GM19351 (cell line): ENCODE measurements at regions not wholly inside any gene's neighbourhood (a gene's known extent, or its start where the extent isn't known, plus 50 kb on each side); places are given as distances from the start of the nearest gene placed in this dataset.

Experiments
- ATAC-seq: cut with Tn5 transposase; IDR thresholded peaks from one replicate; pipeline ENCODE4 v1.9.1; 2021; ENCODE audit warnings: mild to moderate bottlenecking, moderate library complexity; ENCODE audit not compliant: unreplicated experiment

- no peak for ATAC-seq
Observed at GRCh38 chr20:51886891-51887608, 84.7 kb upstream of the SALL4 start.

GRCh38 chr20:51886341-51886740 lies 84.0 kb upstream of the SALL4 start:
- ATAC-seq = no peak

GRCh38 chr20:51884561-51884960 lies 82.2 kb upstream of the SALL4 start:
- no peak for ATAC-seq

- no peak for ATAC-seq
Observed at GRCh38 chr20:51880188-51880587, 77.9 kb upstream of the SALL4 start.

GRCh38 chr20:51876313-51876940 lies 74.1 kb upstream of the SALL4 start:
- no peak for ATAC-seq

GRCh38 chr20:51873652-51874051 lies 71.3 kb upstream of the SALL4 start:
- no peak for ATAC-seq

GRCh38 chr20:51871943-51872342 lies 69.6 kb upstream of the SALL4 start:
- ATAC-seq = no peak

- no peak for ATAC-seq
Observed at GRCh38 chr20:51869002-51869401, 66.7 kb upstream of the SALL4 start.

- no peak for ATAC-seq
Observed at GRCh38 chr20:51867251-51867650, 64.9 kb upstream of the SALL4 start.

- no peak for ATAC-seq
Observed at GRCh38 chr20:51864967-51865366, 62.6 kb upstream of the SALL4 start.

- no peak for ATAC-seq
Observed at GRCh38 chr20:51862796-51863195, 60.5 kb upstream of the SALL4 start.

- no peak for ATAC-seq
Observed at GRCh38 chr20:51861726-51862466, 59.6 kb upstream of the SALL4 start.

- no peak for ATAC-seq
Observed at GRCh38 chr20:51860111-51860882, 58.0 kb upstream of the SALL4 start.

GRCh38 chr20:51856432-51856831 lies 54.1 kb upstream of the SALL4 start:
- ATAC-seq = no peak

GRCh38 chr20:51854921-51855320 lies 52.6 kb upstream of the SALL4 start:
- ATAC-seq = no peak
